Panc1 (cell line): ENCODE measurements at regions not wholly inside any gene's neighbourhood (a gene's known extent, or its start where the extent isn't known, plus 50 kb on each side); places are given as distances from the start of the nearest gene placed in this dataset.

ENCODE experiments used
- CTCF ChIP-seq: fragments of 450-650 bp; IDR thresholded peaks from 2 replicates; pipeline ENCODE4 v1.5.1; 2017; ENCODE audit warnings: mild to moderate bottlenecking
- POLR2AphosphoS5 ChIP-seq: IDR thresholded peaks from 2 replicates; pipeline ENCODE4 v1.6.1; 2012; ENCODE audit warnings: mild to moderate bottlenecking, low read depth, low read length, moderate library complexity
- REST ChIP-seq, 2 experiments: IDR thresholded peaks; 2 replicates each; pipeline ENCODE4 v1.6.1; 2011 to 2012; ENCODE audit warnings: low read depth in 2 of 2, control low read depth in 1 of 2, low read length in 1 of 2, mild to moderate bottlenecking in 1 of 2, moderate library complexity in 1 of 2; ENCODE audit not compliant: insufficient read depth in 1 of 2
- TCF7L2 ChIP-seq: IDR thresholded peaks from 2 replicates; pipeline ENCODE4 v1.6.1; 2011; ENCODE audit warnings: mild to moderate bottlenecking, low read depth, low read length, inconsistent platforms

- TF ChIP-seq CTCF (no peak), REST (IDR thresholded peaks at IDR 0.05; ENCODE audit: insufficient read depth in 1 of 2, low read depth in 2 of 2, low read length in 1 of 2) (no peak), POLR2AphosphoS5 (no peak), TCF7L2 (no peak)
Measured at GRCh38 chr15:66833803-66834202, 131.8 kb downstream of the SMAD6 start.
